ENCODE measurements at regions not wholly inside any gene's neighbourhood (a gene's known extent, or its start where the extent isn't known, plus 50 kb on each side); places are given as distances from the start of the nearest gene placed in this dataset.
"Not testable (repeated sequence)": the region's sequence is repeated elsewhere in the genome, so short reads cannot be mapped to it uniquely, and the experiment has no call there.

- no peak overlapping the region for H3K4me3 Mint-ChIP-seq
These were observed 70.4 kb upstream of the CTSV start for GRCh38 chr9:97109194-97109811.

GRCh38 chr9:97105220-97105619 lies 66.3 kb upstream of the CTSV start:
- H3K9me3 Mint-ChIP-seq; H2AK5ac ChIP-seq (ENCODE audit: insufficient read length, low read length); H4K91ac ChIP-seq (ENCODE audit: insufficient read length, low read depth, low read length); H3K27me3 Mint-ChIP-seq (ENCODE audit: low read depth); H3K4me3 Mint-ChIP-seq; DNase-seq; H3T11ph ChIP-seq (ENCODE audit: low read length); H3K79me2 ChIP-seq (ENCODE audit: insufficient read depth, low read length); H2BK20ac ChIP-seq (ENCODE audit: low read depth, low read length, poor library complexity, severe bottlenecking); H3K9ac ChIP-seq (ENCODE audit: extremely low read depth, insufficient read length, low read length); H3K18ac ChIP-seq (ENCODE audit: insufficient read length, low read depth, low read length); H4K20me1 ChIP-seq (ENCODE audit: control insufficient read depth, insufficient read depth, insufficient read length); H3K4me2 ChIP-seq (ENCODE audit: insufficient read depth, insufficient read length, low read length); H3K27ac ChIP-seq (ENCODE audit: insufficient read length, low read depth, low read length); H3K27ac Mint-ChIP-seq; H3K79me1 ChIP-seq (ENCODE audit: insufficient read depth, low read depth, low read length, poor library complexity, severe bottlenecking); H3K23ac ChIP-seq (ENCODE audit: insufficient read length, low read depth, low read length); H3K23me2 ChIP-seq (ENCODE audit: insufficient read length, low read depth, low read length, poor library complexity, severe bottlenecking); H3K14ac ChIP-seq (ENCODE audit: insufficient read depth, low read length); H2AFZ ChIP-seq (ENCODE audit: low read length); H2BK120ac ChIP-seq (ENCODE audit: low read depth, low read length, poor library complexity, severe bottlenecking); H3K4ac ChIP-seq (ENCODE audit: low read depth, low read length); H3K9me3 ChIP-seq (ENCODE audit: control insufficient read depth, low read depth, low read length); H3K4me1 ChIP-seq (ENCODE audit: insufficient read depth, low read length); H4K5ac ChIP-seq (ENCODE audit: insufficient read length, low read depth, low read length); H3K56ac ChIP-seq (ENCODE audit: insufficient read length, low read depth, low read length); H3K36me3 Mint-ChIP-seq (ENCODE audit: insufficient read depth in 1 of 3, low read depth in 3 of 3); H2BK5ac ChIP-seq (ENCODE audit: insufficient read length, low read length); H3K27me3 ChIP-seq (ENCODE audit: insufficient read depth, low read length); H2BK12ac ChIP-seq (ENCODE audit: insufficient read length, low read depth, low read length); H2BK15ac ChIP-seq (ENCODE audit: low read depth, low read length); H4K8ac ChIP-seq (replicated peaks; ENCODE audit: insufficient read length, low read depth, low read length): not testable (repeated sequence)
- WGBS (ENCODE audit: extremely low coverage, insufficient read length, low lambda C conversion rate): no CpG with 5 or more reads among the region's 2 CpGs
- peaks cover 7 to 11% of the 10 kb centered on the region in 2 experiments for H3K4me1 Mint-ChIP-seq

More at GRCh38 chr9:97109194-97109811, 70.4 kb upstream of the CTSV start:
- Histone ChIP-seq H4K5ac (ENCODE audit: insufficient read length, low read depth, low read length) (no peak overlapping the region), H4K91ac (ENCODE audit: insufficient read length, low read depth, low read length) (no peak overlapping the region), H3K9ac (ENCODE audit: extremely low read depth, insufficient read length, low read length) (no peak overlapping the region), H3K4ac (ENCODE audit: low read depth, low read length) (no peak overlapping the region), H3K18ac (ENCODE audit: insufficient read length, low read depth, low read length) (no peak overlapping the region), H2AFZ (ENCODE audit: low read length) (no peak overlapping the region), H4K8ac (replicated peaks; ENCODE audit: insufficient read length, low read depth, low read length) (no peak overlapping the region), H2BK120ac (ENCODE audit: low read depth, low read length, poor library complexity, severe bottlenecking) (no peak overlapping the region), H3K79me1 (ENCODE audit: insufficient read depth, low read depth, low read length, poor library complexity, severe bottlenecking) (no peaks in the 10 kb centered on the region), H2BK5ac (ENCODE audit: insufficient read length, low read length) (no peak overlapping the region), H2BK12ac (ENCODE audit: insufficient read length, low read depth, low read length) (no peak overlapping the region), H3K9me3 (ENCODE audit: control insufficient read depth, low read depth, low read length) (no peaks in the 10 kb centered on the region), H3K23ac (ENCODE audit: insufficient read length, low read depth, low read length) (no peak overlapping the region), H2BK15ac (ENCODE audit: low read depth, low read length) (no peak overlapping the region), H3K4me1 (ENCODE audit: insufficient read depth, low read length) (no peaks in the 10 kb centered on the region), H3K4me2 (ENCODE audit: insufficient read depth, insufficient read length, low read length) (no peak overlapping the region), H2BK20ac (ENCODE audit: low read depth, low read length, poor library complexity, severe bottlenecking) (no peak overlapping the region), H3K56ac (ENCODE audit: insufficient read length, low read depth, low read length) (no peak overlapping the region), H4K20me1 (ENCODE audit: control insufficient read depth, insufficient read depth, insufficient read length) (no peaks in the 10 kb centered on the region), H3K14ac (ENCODE audit: insufficient read depth, low read length) (no peak overlapping the region), H2AK5ac (ENCODE audit: insufficient read length, low read length) (no peak overlapping the region), H3K27me3 (ENCODE audit: insufficient read depth, low read length) (no peaks in the 10 kb centered on the region), H3K23me2 (ENCODE audit: insufficient read length, low read depth, low read length, poor library complexity, severe bottlenecking) (no peaks in the 10 kb centered on the region), H3T11ph (ENCODE audit: low read length) (no peak overlapping the region), H3K79me2 (ENCODE audit: insufficient read depth, low read length) (no peaks in the 10 kb centered on the region), H3K27ac (ENCODE audit: insufficient read length, low read depth, low read length) (no peak overlapping the region)
- Mint-ChIP-seq H3K27me3 (ENCODE audit: low read depth) (no peaks in the 10 kb centered on the region), H3K27ac (peak overlapping the region in 2 of 3 experiments; percentile 52 to 87; a peak in 4 of 7 replicates), H3K36me3 (ENCODE audit: insufficient read depth in 1 of 3, low read depth in 3 of 3) (peaks cover 0 to 11% (median 7%) of the 10 kb centered on the region in 3 experiments; a peak in 2 of 7 replicates), H3K4me1 (peaks cover 12 to 13% of the 10 kb centered on the region in 2 experiments), H3K9me3 (no peaks in the 10 kb centered on the region)
- TF ChIP-seq CTCF (conservative IDR thresholded peaks at IDR 0.05): peak; percentile 84
- no CpG with 5 or more reads among the region's 4 CpGs for WGBS (ENCODE audit: extremely low coverage, insufficient read length, low lambda C conversion rate)
- peak; percentile 77 for DNase-seq

Data from H9 (cell line).